ENCODE measurements at regions not wholly inside any gene's neighbourhood (a gene's known extent, or its start where the extent isn't known, plus 50 kb on each side); places are given as distances from the start of the nearest gene placed in this dataset.
"Not testable (repeated sequence)": the region's sequence is repeated elsewhere in the genome, so short reads cannot be mapped to it uniquely, and the experiment has no call there.

- in situ Hi-C loops (cut with HindIII; ENCODE audit: low sequenced_read_pairs): no loop called here
These were observed 868.8 kb downstream of the EPHA4 start for GRCh38 chr2:220703279-220703678.

- in situ Hi-C loops (cut with HindIII; ENCODE audit: low sequenced_read_pairs): no loop called here
These were observed 868.0 kb downstream of the EPHA4 start for GRCh38 chr2:220704081-220704480.

GRCh38 chr2:220704810-220705209 is 867.3 kb downstream of the EPHA4 start:
- in situ Hi-C loops (cut with HindIII; ENCODE audit: low sequenced_read_pairs): no loop called here

GRCh38 chr2:220705678-220706077 is 866.4 kb downstream of the EPHA4 start:
- in situ Hi-C loops (cut with HindIII; ENCODE audit: low sequenced_read_pairs): no loop called here

GRCh38 chr2:220707261-220707660 is 864.8 kb downstream of the EPHA4 start:
- in situ Hi-C loops (cut with HindIII; ENCODE audit: low sequenced_read_pairs): no loop called here

- in situ Hi-C loops (cut with HindIII; ENCODE audit: low sequenced_read_pairs): no loop called here
These were observed 863.7 kb downstream of the EPHA4 start for GRCh38 chr2:220708366-220708765.

GRCh38 chr2:220717283-220717682 is 854.8 kb downstream of the EPHA4 start:
- in situ Hi-C loops (cut with HindIII; ENCODE audit: low sequenced_read_pairs): no loop called here

- in situ Hi-C loops (cut with HindIII; ENCODE audit: low sequenced_read_pairs): no loop called here
These were observed 835.3 kb downstream of the EPHA4 start for GRCh38 chr2:220736778-220737177.

GRCh38 chr2:220743203-220743602 is 828.9 kb downstream of the EPHA4 start:
- in situ Hi-C loops (cut with HindIII; ENCODE audit: low sequenced_read_pairs): no loop called here

GRCh38 chr2:220744861-220745260 is 827.2 kb downstream of the EPHA4 start:
- in situ Hi-C loops (cut with HindIII; ENCODE audit: low sequenced_read_pairs): no loop called here

GRCh38 chr2:220745682-220746081 is 826.4 kb downstream of the EPHA4 start:
- in situ Hi-C loops (cut with HindIII; ENCODE audit: low sequenced_read_pairs): no loop called here

GRCh38 chr2:220747736-220748135 is 824.4 kb downstream of the EPHA4 start:
- in situ Hi-C loops (cut with HindIII; ENCODE audit: low sequenced_read_pairs): no loop called here

- in situ Hi-C loops (cut with HindIII; ENCODE audit: low sequenced_read_pairs): no loop called here
These were observed 823.1 kb downstream of the EPHA4 start for GRCh38 chr2:220748875-220749479.

GRCh38 chr2:220753486-220753885 is 818.6 kb downstream of the EPHA4 start:
- in situ Hi-C loops (cut with HindIII; ENCODE audit: low sequenced_read_pairs): no loop called here

- in situ Hi-C loops (cut with HindIII; ENCODE audit: low sequenced_read_pairs): no loop called here
These were observed 815.5 kb downstream of the EPHA4 start for GRCh38 chr2:220756653-220757052.

- in situ Hi-C loops (cut with HindIII; ENCODE audit: low sequenced_read_pairs): not testable (repeated sequence)
These were observed 813.7 kb downstream of the EPHA4 start for GRCh38 chr2:220758376-220758775.

- in situ Hi-C loops (cut with HindIII; ENCODE audit: low sequenced_read_pairs): no loop called here
These were observed 807.9 kb downstream of the EPHA4 start for GRCh38 chr2:220764171-220764570.

GRCh38 chr2:220767591-220768255 is 804.4 kb downstream of the EPHA4 start:
- in situ Hi-C loops (cut with HindIII; ENCODE audit: low sequenced_read_pairs): no loop called here

GRCh38 chr2:220775856-220776488 is 796.1 kb downstream of the EPHA4 start:
- in situ Hi-C loops (cut with HindIII; ENCODE audit: low sequenced_read_pairs): no loop called here

GRCh38 chr2:220779076-220779475 is 793.0 kb downstream of the EPHA4 start:
- in situ Hi-C loops (cut with HindIII; ENCODE audit: low sequenced_read_pairs): not testable (repeated sequence)

- in situ Hi-C loops (cut with HindIII; ENCODE audit: low sequenced_read_pairs): no loop called here
These were observed 792.6 kb downstream of the EPHA4 start for GRCh38 chr2:220779511-220779910.

GRCh38 chr2:220779931-220780330 is 792.2 kb downstream of the EPHA4 start:
- in situ Hi-C loops (cut with HindIII; ENCODE audit: low sequenced_read_pairs): no loop called here

All from DLD1 (cell line).